Neural progenitor cell (in vitro differentiated cells): ENCODE measurements at regions not wholly inside any gene's neighbourhood (a gene's known extent, or its start where the extent isn't known, plus 50 kb on each side); places are given as distances from the start of the nearest gene placed in this dataset.

Source experiments
- DNase-seq: peaks from one replicate; pipeline ENCODE4 v3.0.0-alpha.2; 2016; ENCODE audit warnings: low spot score
- H2AFZ ChIP-seq: fragments of 200-600 bp; sonication (generic); replicated peaks from 2 replicates; pipeline ENCODE4 v1.6.1; 2016; ENCODE audit warnings: antibody characterized with exemption
- H3F3A ChIP-seq: fragments of 200-600 bp; sonication (generic); 2 replicates; pipeline ENCODE4 v1.6.1; 2016; ENCODE audit warnings: antibody characterized with exemption, low read depth
- H3K27ac ChIP-seq: fragments of 200-600 bp; sonication (generic); 2 replicates; pipeline ENCODE4 v1.5.1; 2016; ENCODE audit warnings: mild to moderate bottlenecking
- H3K27me3 ChIP-seq: fragments of 200-600 bp; sonication (generic); 2 replicates; pipeline ENCODE4 v1.6.1; 2016; ENCODE audit warnings: mild to moderate bottlenecking, moderate library complexity
- H3K36me3 ChIP-seq: fragments of 200-600 bp; sonication (generic); 2 replicates; pipeline ENCODE4 v1.5.1; 2016
- H3K4me1 ChIP-seq: fragments of 200-600 bp; sonication (generic); 2 replicates; pipeline ENCODE4 v1.6.1; 2016; ENCODE audit warnings: mixed run types
- H3K4me2 ChIP-seq: fragments of 200-600 bp; sonication (generic); 2 replicates; pipeline ENCODE4 v1.6.1; 2016
- H3K4me3 ChIP-seq: fragments of 200-600 bp; sonication (generic); 2 replicates; pipeline ENCODE4 v1.5.1; 2016
- H3K79me2 ChIP-seq: fragments of 200-600 bp; sonication (generic); 2 replicates; pipeline ENCODE4 v1.6.1; 2016; ENCODE audit warnings: low read depth
- H3K9ac ChIP-seq: fragments of 200-600 bp; sonication (generic); 2 replicates; pipeline ENCODE4 v1.6.1; 2016
- H3K9me3 ChIP-seq: fragments of 200-600 bp; sonication (generic); 2 replicates; pipeline ENCODE4 v1.5.1; 2016; ENCODE audit warnings: low read depth
- H4K20me1 ChIP-seq: fragments of 200-600 bp; sonication (generic); 2 replicates; pipeline ENCODE4 v1.6.1; 2016; ENCODE audit warnings: low read depth
- H3K27ac Mint-ChIP-seq: 3 replicates; pipeline ENCODE4 v1.8.0; 2021; ENCODE audit warnings: mixed read lengths
- H3K27me3 Mint-ChIP-seq: 2 replicates; pipeline ENCODE4 v1.8.0; 2022; ENCODE audit warnings: low read depth, mild to moderate bottlenecking, inconsistent platforms, moderate library complexity, mixed read lengths; ENCODE audit not compliant: insufficient read depth
- H3K36me3 Mint-ChIP-seq: 3 replicates; pipeline ENCODE4 v1.8.0; 2021; ENCODE audit warnings: mixed read lengths
- H3K4me1 Mint-ChIP-seq: 3 replicates; pipeline ENCODE4 v1.8.0; 2021; ENCODE audit warnings: mixed read lengths
- H3K4me3 Mint-ChIP-seq: 3 replicates; pipeline ENCODE4 v1.8.0; 2021; ENCODE audit warnings: mild to moderate bottlenecking, moderate library complexity, mixed read lengths
- H3K9me3 Mint-ChIP-seq: 3 replicates; pipeline ENCODE4 v1.8.0; 2020; ENCODE audit warnings: mixed read lengths
- CTCF ChIP-seq: fragments of 200-600 bp; sonication (generic); IDR thresholded peaks from 2 replicates; pipeline ENCODE4 v1.5.1; 2017; ENCODE audit warnings: antibody characterized with exemption, mild to moderate bottlenecking
- EZH2 ChIP-seq: fragments of 200-600 bp; sonication (generic); IDR thresholded peaks from 2 replicates; pipeline ENCODE4 v1.6.1; 2017; ENCODE audit warnings: antibody characterized with exemption, mild to moderate bottlenecking, moderate library complexity
- EZH2phosphoT487 ChIP-seq: fragments of 200-600 bp; sonication (generic); IDR thresholded peaks from 2 replicates; pipeline ENCODE4 v1.6.1; 2017; ENCODE audit warnings: antibody characterized with exemption

DNA sequence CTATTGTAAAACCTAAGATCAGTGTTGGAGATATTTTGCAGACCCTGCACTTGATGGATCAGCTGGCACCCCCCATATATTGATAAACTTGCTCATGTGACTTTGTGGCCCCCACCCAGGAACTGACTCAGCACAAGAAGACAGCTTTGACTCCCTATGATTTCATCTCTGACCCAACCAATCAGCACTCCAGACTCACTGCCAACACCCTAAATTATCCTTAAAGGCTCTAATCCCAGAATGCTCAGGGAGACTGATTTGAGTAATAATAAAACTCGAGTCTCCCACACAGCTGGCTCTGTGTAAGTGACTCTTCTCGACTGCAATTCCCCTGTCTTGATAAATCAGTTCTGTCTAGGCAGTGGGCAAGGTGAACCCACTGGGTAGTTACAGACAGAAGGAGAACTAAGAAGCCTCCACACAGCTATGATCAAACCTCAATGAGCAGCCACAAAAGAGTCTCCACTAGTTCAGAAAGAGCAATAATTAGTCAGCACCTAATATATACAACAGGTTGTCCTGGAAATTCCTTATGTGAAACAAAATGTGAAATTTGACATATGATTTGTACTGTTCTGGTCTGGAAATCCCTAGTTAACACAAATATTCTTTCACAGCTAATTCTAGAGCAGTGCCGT is 52.2 kb downstream of the ACTL7B start:
- Histone ChIP-seq H3K9ac (no peak overlapping the region), H3K79me2 (no peaks in the 10 kb centered on the region), H3K4me1 (no peaks in the 10 kb centered on the region), H3F3A (no peaks in the 10 kb centered on the region), H3K9me3 (no peaks in the 10 kb centered on the region), H3K4me3 (no peak overlapping the region), H3K27ac (no peak overlapping the region), H3K4me2 (no peak overlapping the region), H4K20me1 (no peaks in the 10 kb centered on the region), H2AFZ (no peak overlapping the region), H3K27me3 (no peaks in the 10 kb centered on the region), H3K36me3 (no peaks in the 10 kb centered on the region)
- H3K4me3 Mint-ChIP-seq: no peak overlapping the region
- H3K27me3 Mint-ChIP-seq: peaks cover 2% of the 10 kb centered on the region
- H3K36me3 Mint-ChIP-seq: no peaks in the 10 kb centered on the region
- H3K9me3 Mint-ChIP-seq: no peaks in the 10 kb centered on the region
- DNase-seq: no peak
- TF ChIP-seq EZH2 (no peak), CTCF (no peak), EZH2phosphoT487 (no peak)
- no peak overlapping the region for H3K27ac Mint-ChIP-seq
- no peaks in the 10 kb centered on the region for H3K4me1 Mint-ChIP-seq

DNA sequence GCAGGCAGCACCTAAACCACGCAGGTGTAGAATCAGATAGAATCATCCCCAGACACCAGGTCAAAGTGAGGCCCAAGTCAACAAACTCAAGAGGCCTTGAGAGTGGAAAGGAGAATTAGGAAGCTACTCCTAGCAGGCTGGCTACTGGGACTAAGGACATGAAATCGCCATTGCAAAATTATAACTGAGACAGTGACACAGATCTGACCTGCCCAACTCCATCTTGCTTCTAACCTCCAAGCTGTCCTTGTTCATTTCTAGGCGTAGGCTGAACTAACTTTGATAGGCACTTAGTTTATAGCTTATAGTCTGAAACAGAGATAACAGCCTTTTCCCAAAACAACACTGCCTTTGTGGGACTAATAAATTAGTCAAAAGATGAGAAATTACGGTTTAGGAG is 52.8 kb downstream of the ACTL7B start:
- no peak overlapping the region for H3K4me3 Mint-ChIP-seq
- Histone ChIP-seq H3K4me1 (no peaks in the 10 kb centered on the region), H3K36me3 (no peaks in the 10 kb centered on the region), H2AFZ (no peak overlapping the region), H3K9ac (no peak overlapping the region), H3K27ac (no peak overlapping the region), H3K4me2 (no peak overlapping the region), H3K27me3 (no peaks in the 10 kb centered on the region), H3K4me3 (no peak overlapping the region), H3K79me2 (no peaks in the 10 kb centered on the region), H4K20me1 (no peaks in the 10 kb centered on the region), H3K9me3 (no peaks in the 10 kb centered on the region), H3F3A (no peaks in the 10 kb centered on the region)
- H3K4me1 Mint-ChIP-seq: no peaks in the 10 kb centered on the region
- H3K27me3 Mint-ChIP-seq: peaks cover 2% of the 10 kb centered on the region
- no peak for TF ChIP-seq CTCF
- TF ChIP-seq EZH2phosphoT487: no peak
- TF ChIP-seq EZH2: no peak
- H3K9me3 Mint-ChIP-seq: no peaks in the 10 kb centered on the region
- DNase-seq: no peak
- H3K27ac Mint-ChIP-seq: no peak overlapping the region
- H3K36me3 Mint-ChIP-seq: no peaks in the 10 kb centered on the region

DNA sequence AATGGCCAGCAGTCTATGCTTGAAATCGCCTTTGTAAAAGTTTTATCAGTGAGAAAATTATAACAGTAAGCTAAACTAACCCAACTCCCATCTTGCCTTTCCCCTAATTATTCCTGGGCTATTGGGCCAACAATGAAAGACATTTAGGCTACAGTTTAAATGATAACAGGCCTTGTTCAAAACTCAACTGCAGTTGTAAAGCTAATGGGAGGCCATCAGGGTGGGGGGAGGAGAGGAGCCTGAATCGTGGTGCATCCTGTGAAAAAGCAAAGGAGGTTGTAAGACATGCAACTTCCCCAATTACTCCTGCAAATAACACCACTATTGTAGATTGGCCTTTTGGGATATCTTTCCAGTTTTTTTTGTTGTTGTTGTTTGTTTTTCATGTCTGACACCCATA is 53.8 kb downstream of the ACTL7B start:
- no peak for DNase-seq
- no peaks in the 10 kb centered on the region for H3K27me3 ChIP-seq
- Mint-ChIP-seq H3K4me1 (no peaks in the 10 kb centered on the region), H3K27me3 (peaks cover 2% of the 10 kb centered on the region), H3K27ac (no peak overlapping the region), H3K4me3 (no peak overlapping the region), H3K9me3 (no peaks in the 10 kb centered on the region), H3K36me3 (no peaks in the 10 kb centered on the region)
- H2AFZ ChIP-seq: no peak overlapping the region
- no peaks in the 10 kb centered on the region for H3F3A ChIP-seq
- peaks cover 1% of the 10 kb centered on the region for H3K4me1 ChIP-seq
- H3K36me3 ChIP-seq: no peaks in the 10 kb centered on the region
- H3K9me3 ChIP-seq: no peaks in the 10 kb centered on the region
- H3K9ac ChIP-seq: no peak overlapping the region
- TF ChIP-seq EZH2 (no peak), EZH2phosphoT487 (no peak), CTCF (no peak)
- H3K79me2 ChIP-seq: no peaks in the 10 kb centered on the region
- no peak overlapping the region for H3K4me3 ChIP-seq
- H3K4me2 ChIP-seq: no peak overlapping the region
- no peak overlapping the region for H3K27ac ChIP-seq
- H4K20me1 ChIP-seq: no peaks in the 10 kb centered on the region
